Right ventricle myocardium inferior (tissue), 1 donor: ENCODE measurements at regions not wholly inside any gene's neighbourhood (a gene's known extent, or its start where the extent isn't known, plus 50 kb on each side); places are given as distances from the start of the nearest gene placed in this dataset.
A peak's percentile ranks its signal among the peaks of the same experiment; 100 is the strongest.

Experiments used
- ATAC-seq: fragments of 200-7000 bp; cut with Tn5 transposase; one replicate; pipeline ENCODE4 v1.9.1; 2020; ENCODE audit warnings: mild to moderate bottlenecking, moderate library complexity
- DNase-seq: peaks from one replicate; pipeline ENCODE4 v3.0.0; 2021; ENCODE audit errors: missing footprints
- intact Hi-C: fragments of 100-400 bp; cut with DNase I; formaldehyde crosslinking; loops from one replicate; pipeline ENCODE4 v1.11.0; 2022
- donor health status: DM: no; HTN: yes; CAD: no; lungs with severe emphysema.

DNA sequence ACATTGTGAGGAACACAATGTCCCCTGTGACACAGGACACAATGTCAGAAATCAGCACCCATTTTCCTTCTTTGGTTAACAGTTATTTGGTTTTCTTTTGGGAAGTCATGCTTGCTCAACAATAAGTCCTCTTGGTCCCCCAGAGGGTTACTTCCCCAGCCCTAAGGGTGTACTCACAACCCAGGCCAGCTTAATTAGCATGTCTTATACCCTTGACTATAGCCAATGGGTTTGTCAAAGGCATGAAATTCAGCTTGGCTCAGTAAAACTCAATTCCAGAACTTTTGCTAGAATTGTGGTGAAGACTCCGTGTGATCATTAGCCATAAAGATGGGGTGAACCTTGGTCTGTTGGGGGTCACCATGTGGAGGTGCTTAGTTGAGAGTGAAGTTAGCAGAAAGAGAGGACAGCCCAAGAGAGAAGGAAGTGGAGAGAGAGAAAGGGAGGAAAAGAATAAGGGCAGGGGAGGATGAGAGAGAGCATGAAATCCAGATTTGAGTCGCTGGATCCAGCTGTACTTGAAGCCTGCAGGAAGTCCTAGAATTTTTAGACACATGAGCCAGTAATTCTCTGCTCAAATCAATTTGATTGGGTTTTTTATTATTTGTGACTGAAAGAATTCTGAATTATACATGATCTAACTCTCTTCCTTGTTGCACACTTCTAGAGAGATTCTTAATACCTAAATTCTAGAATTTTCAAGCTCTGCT, 321.3 kb upstream of the JAG1 start:
- ATAC-seq (peak; percentile 26), DNase-seq (no peak)
- intact Hi-C loops = no loop called here

- ATAC-seq (no peak), DNase-seq (no peak)
- intact Hi-C loops = no loop called here
These were observed 324.7 kb upstream of the JAG1 start for GRCh38 chr20:10998476-10998875.

DNA sequence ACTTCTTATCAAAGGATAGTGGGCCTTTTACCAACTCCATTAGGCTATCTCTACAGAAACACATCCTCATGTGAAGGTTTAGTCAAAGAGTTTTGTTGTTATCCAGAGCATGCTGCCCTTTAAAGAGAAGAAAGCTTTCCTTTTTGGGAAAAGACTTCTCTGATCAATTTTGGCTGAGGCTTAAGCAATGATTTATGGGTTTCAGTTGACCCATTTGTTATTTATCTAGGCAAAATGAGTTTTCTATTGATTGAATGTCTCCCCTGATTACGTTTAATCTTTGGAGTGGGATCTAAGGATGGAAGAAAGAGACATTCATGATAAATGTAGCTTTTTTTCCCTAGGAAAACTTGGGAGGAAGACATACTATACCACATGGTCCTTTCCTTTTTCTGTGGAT, 326.6 kb upstream of the JAG1 start:
- DNase-seq (no peak), ATAC-seq (no peak)
- intact Hi-C loops = loop anchor here (10.0 kb wide), 1 partner anchor 114 kb away; no protein-coding TSS in a partner anchor

DNA sequence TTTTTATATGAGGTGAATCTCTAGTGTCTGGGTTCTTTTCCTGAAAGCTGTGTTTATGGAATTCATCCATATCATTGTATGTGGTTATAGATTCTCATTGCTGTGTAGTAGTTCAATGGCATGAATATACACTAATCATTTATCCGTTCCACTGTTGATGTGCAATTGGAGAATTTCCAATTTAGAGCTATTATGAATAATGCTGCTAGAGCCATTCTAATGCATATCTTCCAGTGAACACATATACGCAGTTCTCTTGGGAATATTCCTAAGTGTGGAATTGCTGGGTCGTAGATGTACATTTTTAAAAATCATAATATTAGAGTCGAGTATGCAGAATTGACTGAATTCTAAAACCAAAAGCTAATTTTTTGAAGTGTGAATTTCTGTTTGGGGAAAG, 327.5 kb upstream of the JAG1 start:
- DNase-seq (no peak), ATAC-seq (no peak)
- intact Hi-C loops = loop anchor here (10.0 kb wide), 1 partner anchor 113 kb away; no protein-coding TSS in a partner anchor

- ATAC-seq = peak; percentile 50
- intact Hi-C loops = loop anchor here (10.0 kb wide), 1 partner anchor 113 kb away; no protein-coding TSS in a partner anchor
- no peak for DNase-seq
These were observed 328.2 kb upstream of the JAG1 start for GRCh38 chr20:11001764-11002540.

DNA sequence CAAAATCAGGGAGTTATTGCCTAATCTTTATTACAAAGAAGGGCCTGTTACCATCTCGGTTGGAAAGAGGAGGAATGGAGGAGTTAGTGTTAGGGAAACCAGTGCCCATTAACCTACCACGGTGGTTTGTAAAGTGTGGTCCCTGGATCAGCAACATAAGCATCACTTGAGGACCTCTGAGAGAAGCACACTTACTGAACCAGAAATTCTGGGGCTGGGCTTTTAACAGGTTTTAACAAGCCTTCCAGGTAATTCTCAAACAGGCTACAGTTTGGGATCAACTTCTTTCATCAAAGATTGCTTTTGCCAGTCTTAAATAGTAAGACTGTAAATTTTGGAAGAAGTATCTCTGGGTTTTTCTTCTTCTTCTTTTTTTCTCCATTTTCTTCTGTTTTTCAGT, 329.5 kb upstream of the JAG1 start:
- DNase-seq = no peak
- intact Hi-C loops = loop anchor here (10.0 kb wide), 1 partner anchor 111 kb away; no protein-coding TSS in a partner anchor
- no peak for ATAC-seq

DNA sequence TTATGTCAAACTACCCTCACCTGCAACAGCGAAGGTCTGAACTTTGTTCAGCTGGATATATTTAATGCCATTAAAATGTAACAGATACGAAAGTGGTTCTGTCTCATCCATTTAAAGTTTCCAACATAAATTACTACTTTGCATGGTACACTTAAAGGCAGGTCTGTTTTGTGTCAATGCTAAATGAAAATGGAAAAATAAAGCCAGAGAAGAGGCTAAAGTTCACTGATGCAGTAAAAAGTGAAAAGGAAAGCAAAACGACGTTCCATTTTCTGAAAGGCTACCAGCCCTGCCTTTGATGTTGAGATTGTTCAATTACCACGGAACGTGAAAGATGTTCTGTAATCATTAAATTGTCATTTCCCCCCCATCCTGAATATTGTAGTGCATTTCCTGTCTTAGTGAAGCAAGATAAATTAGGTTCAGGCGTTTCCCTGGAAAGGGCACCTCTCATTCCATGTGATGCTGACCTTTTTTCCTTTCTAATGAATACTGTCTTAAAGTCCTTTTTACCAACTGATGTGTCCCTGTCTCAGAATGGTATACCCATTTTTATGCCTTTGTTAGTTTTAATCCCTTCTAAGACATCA, 334.7 kb upstream of the JAG1 start:
- DNase-seq (no peak), ATAC-seq (no peak)
- intact Hi-C loops = loop anchor here (10.0 kb wide), 1 partner anchor 106 kb away; no protein-coding TSS in a partner anchor

- no peak for ATAC-seq
- no peak for DNase-seq
- intact Hi-C loops = loop anchor here (5.0 to 10.0 kb wide), 2 partner anchors 44 to 457 kb away; no protein-coding TSS in a partner anchor
These were observed 337.9 kb upstream of the JAG1 start for GRCh38 chr20:11011653-11012052.

- ATAC-seq = peak; percentile 86
- intact Hi-C loops = loop anchor here (5.0 to 10.0 kb wide), 2 partner anchors 46 to 458 kb away; no protein-coding TSS in a partner anchor
- DNase-seq = no peak
These were observed 339.2 kb upstream of the JAG1 start for GRCh38 chr20:11012975-11013374.

- ATAC-seq = no peak
- no peak for DNase-seq
- intact Hi-C loops = loop anchor here (5.0 to 10.0 kb wide), 2 partner anchors 46 to 459 kb away; no protein-coding TSS in a partner anchor
These were observed 340.0 kb upstream of the JAG1 start for GRCh38 chr20:11013801-11014200.

DNA sequence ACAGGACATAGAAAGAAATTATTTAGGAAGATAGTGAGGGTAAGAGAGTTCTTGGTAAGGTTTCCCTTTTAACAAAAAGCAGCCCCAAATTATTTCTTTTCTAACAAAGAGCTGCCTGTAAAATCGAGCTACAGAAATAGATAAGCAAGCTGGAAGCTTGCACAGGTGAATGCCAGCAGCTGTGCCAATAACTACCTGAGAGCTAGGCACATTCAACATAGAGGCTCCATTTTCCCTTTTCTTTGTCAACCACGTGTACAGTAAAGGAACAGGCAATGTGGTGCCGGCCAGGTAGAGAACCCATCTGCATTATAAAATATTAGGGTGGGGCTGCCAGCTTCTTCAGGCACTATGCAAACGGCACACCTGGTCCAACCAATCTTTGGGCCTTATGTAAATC, 341.6 kb upstream of the JAG1 start:
- ATAC-seq = no peak
- DNase-seq = no peak
- intact Hi-C loops = loop anchor here (10.0 kb wide), 1 partner anchor 461 kb away; no protein-coding TSS in a partner anchor

- ATAC-seq (no peak), DNase-seq (no peak)
- intact Hi-C loops = loop anchor here (10.0 kb wide), 1 partner anchor 463 kb away; no protein-coding TSS in a partner anchor
These were observed 343.6 kb upstream of the JAG1 start for GRCh38 chr20:11017446-11017845.

GRCh38 chr20:11018668-11019170, 344.9 kb upstream of the JAG1 start:
- intact Hi-C loops = loop anchor here (10.0 kb wide), 1 partner anchor 464 kb away; no protein-coding TSS in a partner anchor
- DNase-seq (no peak), ATAC-seq (peak; percentile 44)

GRCh38 chr20:11020712-11021111, 346.9 kb upstream of the JAG1 start:
- ATAC-seq (no peak), DNase-seq (no peak)
- intact Hi-C loops = loop anchor here (2.0 kb wide), 1 partner anchor 36 kb away; no protein-coding TSS in a partner anchor

- ATAC-seq (no peak), DNase-seq (no peak)
- intact Hi-C loops = no loop called here
These were observed 353.4 kb upstream of the JAG1 start for GRCh38 chr20:11027224-11027623.

GRCh38 chr20:11030351-11030750, 356.6 kb upstream of the JAG1 start:
- DNase-seq (no peak), ATAC-seq (no peak)
- intact Hi-C loops = no loop called here

DNA sequence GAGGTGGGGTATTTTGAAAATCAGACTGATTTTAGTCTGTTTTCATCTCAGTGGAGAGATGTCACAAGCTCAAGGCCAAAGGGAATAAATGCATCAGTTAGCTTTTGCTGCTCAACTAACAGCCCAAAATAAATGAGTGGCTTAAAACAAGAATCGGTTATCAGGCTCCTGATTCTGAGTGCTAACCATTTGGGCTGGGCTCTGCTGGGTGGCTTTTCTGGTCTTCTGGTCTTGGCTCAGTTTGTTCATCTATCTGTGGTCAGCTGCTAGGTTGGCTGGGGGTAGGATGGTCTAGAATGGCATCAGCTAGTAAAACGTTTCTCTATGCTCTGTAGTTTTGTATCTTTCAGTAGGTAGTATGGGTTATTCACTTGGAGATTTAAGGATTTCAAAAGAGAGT, 357.5 kb upstream of the JAG1 start:
- ATAC-seq (no peak), DNase-seq (no peak)
- intact Hi-C loops = no loop called here

DNA sequence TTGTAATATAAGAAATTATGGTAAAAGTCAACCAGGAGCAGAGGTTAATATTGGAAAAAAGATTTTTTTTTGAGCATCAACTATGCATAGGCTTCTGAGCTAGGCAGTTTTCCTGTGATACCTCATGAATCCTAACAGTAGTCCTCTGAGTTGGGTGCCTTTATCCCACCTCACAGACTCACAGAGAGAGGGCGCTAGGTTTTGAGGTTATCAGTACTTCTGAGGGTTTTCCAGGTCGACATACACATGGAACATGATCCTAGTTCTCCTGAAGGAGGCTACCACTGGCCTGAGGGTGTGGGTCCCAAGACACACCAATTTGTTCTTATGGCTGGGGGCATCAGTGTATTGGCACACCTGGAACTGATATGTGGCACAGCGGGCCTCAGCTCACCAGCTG, 358.8 kb upstream of the JAG1 start:
- no peak for DNase-seq
- ATAC-seq = no peak
- intact Hi-C loops = no loop called here

DNA sequence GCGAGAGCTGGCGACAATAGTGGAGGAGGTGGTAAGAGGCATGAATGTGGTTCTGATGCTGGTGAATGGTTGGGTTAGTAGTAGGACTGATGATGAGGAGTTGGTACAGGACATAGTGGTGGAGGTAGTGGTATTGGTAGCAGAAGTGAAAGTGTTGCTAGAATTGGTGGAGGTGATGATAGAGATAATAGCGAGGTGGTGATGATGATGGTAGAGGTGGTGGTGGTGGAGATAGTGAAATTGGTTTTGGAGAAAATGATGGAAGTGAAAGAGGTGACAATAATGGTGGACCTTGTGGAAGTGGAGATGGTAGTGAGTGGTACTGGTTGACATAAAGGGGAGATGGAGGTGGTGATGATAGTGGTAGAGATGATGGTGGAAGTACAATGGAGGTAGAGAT, 360.2 kb upstream of the JAG1 start:
- intact Hi-C loops = no loop called here
- DNase-seq = no peak
- ATAC-seq = no peak
